SIG-M5 (cell line): ENCODE measurements at regions not wholly inside any gene's neighbourhood (a gene's known extent, or its start where the extent isn't known, plus 50 kb on each side); places are given as distances from the start of the nearest gene placed in this dataset.
"Not testable (repeated sequence)": the region's sequence is repeated elsewhere in the genome, so short reads cannot be mapped to it uniquely, and the experiment has no call there.

ENCODE experiments used
- DNase-seq: peaks from one replicate; lab custom pipeline; 2025; lab: John Stamatoyannopoulos, UW

DNA sequence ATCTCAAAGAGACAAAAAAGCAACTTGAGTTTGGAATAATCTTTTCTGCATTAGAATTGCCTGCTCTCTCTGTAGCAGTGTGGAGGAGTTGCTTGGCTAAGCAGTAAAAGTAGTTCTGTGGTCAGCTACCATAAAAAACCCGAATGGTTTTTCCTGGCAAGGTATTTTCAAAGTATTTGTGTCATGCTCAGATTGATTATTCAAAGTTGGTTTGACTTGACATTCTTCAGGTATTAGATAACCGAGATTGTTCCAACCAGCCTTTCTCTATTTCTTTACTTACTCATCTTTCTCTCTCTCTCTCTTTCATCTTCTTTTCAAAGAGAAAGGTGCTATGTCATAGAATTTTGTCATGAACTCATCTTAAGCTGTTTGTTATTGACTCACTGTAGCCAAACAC is 404.9 kb downstream of the CPS1 start:
- DNase-seq = no peak

DNA sequence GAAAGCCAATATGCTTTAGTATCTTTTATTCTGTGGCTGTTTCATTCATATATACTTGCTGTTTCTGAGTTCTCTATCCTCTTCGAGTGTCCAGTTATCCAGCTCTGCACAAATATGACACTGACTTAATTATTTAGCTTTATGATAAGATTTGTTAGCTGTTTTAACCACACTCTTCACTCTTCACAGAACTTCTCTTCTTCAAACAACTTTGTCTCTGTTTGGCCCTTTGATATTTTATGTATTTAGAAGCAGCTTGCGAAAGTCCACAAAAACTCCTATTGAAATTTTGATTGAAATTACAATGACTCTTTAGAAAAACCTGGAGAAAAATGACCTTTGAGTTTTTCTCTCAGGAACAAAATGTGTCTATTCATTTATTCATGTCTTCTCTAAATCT is 407.0 kb downstream of the CPS1 start:
- DNase-seq = no peak

DNA sequence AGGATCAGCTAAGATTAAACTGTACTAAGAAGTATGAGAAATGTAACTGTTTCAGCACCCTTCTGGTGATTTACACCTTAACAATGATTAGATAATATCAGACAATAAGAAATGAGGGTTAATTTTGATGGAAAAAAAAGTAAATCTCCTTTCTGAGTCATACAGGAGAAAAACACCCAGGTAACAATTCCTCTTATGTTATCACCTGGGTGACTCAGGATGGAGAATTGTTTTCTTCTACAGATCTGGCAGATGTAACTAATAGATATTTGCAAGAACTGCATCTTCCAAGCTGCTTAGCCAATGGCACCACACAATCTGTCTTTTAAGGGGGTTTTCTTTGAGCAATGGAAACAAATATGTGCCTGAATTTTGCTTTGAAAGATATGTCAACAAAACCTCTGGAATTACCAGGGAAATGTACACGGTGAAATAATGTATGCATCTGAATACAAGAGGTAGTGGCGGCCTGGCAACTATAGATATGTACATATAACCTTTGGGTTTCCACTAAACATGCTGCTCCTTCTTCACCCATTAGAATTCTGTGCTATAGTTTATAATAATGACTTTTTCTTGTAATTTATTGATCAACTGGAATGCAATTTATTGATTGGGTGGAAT is 407.9 kb downstream of the CPS1 start:
- no peak for DNase-seq

DNA sequence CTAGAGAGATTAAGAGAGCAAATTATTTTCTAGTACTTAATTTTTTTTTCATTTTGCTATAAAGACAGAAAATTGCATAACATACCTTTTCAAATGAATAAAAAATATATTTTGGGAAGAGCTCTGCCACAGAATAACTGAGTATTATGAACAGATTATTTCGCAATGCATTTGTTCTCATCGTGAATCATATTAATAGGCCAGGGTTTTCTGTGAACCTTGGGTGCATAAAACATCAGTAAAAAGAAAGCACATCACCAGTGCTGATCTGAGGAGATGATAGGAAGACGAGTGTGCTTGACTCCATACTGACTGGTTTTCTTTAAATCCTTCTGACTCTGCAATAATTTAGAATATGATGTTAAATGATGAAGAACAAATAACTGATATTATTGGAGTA is 409.1 kb downstream of the CPS1 start:
- DNase-seq = no peak

DNA sequence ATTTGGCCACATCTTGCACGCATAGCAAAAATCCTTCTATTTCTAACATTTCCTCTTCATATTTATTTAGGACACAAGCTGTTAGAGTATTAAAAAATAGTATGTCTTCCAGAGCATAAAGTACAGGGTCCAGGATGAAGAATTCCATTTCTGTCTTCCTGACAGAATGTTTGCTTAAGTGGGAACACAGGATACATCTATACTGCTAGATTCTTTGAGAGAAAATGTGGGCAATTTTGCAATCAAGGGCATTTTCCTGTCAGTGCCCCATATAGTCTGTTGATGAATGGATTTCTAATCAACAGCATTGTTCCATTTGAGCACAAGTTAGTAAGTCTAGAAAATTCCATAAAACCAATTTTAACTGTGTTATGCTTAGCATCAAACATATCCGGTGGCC is 409.9 kb downstream of the CPS1 start:
- no peak for DNase-seq

DNA sequence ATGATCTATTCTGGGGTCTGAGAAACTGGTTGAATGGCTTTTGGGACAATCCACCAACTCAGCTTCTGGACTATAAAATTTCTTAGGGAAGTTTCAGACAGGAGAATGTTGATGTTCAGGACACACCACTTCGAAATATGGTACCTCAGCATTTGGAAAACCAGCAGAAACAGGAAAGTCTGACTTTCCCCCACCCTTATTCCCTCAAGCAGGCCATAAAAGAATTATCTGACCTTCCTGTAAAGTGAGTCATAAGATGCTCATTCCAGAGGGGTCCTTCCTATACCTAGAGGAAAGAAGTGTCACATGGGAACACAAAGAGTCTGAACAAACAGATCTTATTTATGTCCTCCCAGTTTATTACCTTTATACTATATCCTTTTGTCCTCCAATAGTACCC is 415.0 kb downstream of the CPS1 start:
- no peak for DNase-seq

DNA sequence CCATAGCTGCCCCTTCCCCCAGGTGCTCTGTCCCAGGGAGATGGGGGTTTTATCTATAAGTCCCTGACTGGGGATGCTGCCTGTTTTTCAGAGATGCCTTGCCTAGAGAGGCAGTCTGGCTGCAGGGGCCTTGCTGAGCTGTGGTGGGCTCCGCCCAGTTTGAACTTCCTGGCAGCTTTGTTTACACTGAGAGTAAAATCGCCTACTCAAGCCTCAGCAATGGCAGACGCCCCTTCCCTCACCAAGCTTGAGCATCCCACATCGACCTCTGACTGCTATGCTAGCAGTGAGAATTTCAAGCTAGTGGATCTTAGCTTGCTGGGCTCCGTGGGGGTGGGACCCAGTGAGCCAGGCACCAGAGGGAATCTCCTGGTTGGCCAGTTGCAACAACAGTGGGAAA is 430.4 kb downstream of the CPS1 start:
- DNase-seq = not testable (repeated sequence)

DNA sequence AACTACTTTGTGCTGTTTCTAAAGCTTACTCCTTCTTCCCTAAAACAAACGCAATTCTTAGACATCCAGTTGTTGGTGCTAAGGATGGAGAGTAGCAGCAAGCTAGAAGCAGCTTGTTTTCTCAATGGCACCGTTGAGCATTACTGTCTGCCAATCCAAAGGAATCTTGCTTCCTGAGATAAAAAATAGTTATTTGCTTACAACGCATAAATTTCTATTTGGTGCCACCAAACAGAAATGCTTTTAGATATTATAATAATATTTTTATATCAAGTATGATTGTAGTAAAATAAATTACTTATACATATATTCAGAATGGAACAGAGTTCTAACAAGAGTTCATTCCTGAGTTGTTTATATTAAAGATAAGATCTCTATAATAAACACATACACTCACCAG is 434.7 kb downstream of the CPS1 start:
- no peak for DNase-seq

DNA sequence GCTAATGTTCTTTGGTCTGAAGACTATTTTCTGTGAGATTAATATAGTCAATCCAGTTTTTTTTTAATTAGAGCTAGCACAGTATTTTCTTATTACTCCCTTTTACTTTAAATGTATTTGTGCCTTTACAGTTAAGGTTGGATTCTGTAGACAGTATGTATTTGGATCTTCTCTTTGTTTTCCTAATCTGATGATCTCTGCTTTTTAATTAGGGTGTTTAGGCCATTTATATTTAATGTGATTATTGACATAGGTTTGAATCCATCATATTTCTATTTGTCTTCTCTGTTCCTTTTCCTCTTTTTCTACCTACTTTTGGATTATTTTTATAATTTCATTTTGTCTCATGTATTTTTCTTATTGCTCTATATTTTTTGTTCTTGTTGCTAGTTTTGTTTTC is 437.7 kb downstream of the CPS1 start:
- no peak for DNase-seq

DNA sequence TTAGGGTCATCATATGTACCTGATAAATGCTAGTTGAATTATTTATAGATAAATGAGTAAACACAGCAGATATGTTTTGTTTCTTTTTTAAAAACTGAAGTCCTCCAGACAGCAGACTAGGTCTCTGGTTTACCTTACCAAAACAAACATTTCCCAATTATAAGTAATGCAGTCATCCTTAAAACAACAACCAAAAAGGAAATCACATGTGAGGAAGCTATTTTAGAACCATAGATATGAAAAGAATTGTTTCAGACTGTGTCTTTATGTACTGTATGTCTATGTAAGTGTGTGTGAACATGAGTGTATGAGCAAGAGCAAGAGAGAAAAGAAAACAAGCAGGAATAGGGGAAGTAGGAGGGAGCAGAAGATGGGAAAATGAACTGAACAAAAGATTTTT is 441.0 kb downstream of the CPS1 start:
- no peak for DNase-seq

DNA sequence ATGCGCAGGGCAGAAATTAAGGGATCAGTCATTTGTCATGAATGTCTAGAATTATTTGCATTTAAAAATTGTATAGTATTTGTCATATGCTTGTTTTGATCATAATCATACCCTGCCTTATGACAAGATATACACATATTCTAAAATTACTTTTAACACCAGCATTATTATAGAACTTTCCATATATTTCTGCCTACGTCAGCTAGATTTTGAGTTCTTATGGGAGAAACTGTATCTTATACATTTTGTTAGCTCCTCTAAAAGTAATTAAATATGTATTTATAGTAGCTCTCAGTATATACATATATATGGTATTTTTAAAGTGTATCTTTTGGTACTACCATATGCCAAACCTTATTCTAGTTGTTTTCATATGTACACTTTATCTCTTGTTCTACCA is 441.9 kb downstream of the CPS1 start:
- DNase-seq = no peak

DNA sequence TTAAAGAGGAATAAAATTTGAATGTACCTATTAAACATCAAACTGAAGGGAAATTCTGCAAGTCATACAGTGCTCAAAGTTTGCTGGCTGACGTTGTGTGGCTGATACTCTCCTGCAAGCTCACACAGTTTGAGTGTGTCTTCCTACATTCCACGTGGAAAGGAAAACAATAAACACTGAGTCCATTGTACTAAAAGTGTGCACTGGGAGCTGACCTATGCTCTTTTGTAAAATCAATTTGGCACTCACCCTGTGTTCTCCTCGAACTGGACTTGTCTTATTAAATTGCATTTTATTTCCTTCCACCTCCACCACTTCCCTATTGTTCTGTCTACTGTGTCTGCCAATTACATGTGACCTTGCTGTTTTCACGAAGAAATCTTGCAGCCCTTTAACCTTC is 458.0 kb downstream of the CPS1 start:
- DNase-seq = no peak

DNA sequence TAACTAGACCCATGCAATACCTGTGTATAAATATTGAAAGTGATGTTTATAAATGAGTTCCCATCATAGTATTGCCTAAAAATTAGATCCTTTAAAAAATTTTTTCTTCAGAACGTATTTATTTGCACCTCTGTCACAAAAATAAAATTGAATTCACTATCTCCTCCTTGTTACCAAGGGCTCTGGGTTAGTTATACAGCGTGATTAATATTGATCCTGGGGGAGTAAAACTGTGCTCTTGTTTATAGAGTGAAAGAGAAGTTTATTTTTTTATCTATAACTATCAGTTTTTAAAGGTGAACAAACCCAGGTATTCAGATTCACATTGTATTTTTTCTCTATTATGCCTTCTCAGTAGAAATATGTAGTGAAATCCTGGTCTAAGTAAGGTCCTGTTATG is 458.5 kb downstream of the CPS1 start:
- DNase-seq = no peak

DNA sequence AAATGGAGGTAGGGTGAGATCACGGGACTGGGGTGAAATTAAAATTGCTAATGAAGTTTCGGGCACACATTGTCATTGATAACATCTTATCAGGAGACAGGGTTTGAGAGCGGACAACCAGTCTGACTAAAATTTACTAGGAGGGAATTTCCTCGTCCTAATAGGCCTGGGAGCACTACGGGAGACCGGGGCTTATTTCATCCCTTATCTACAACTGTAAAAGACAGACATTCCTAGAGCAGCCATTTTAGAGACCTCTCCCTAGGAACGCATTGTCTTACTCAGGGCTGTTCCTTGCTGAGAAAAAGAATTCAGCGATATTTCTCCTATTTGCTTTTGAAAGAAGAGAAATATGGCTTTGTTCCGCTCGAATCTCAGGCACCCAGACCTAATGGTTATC is 468.7 kb downstream of the CPS1 start:
- not testable (repeated sequence) for DNase-seq

DNA sequence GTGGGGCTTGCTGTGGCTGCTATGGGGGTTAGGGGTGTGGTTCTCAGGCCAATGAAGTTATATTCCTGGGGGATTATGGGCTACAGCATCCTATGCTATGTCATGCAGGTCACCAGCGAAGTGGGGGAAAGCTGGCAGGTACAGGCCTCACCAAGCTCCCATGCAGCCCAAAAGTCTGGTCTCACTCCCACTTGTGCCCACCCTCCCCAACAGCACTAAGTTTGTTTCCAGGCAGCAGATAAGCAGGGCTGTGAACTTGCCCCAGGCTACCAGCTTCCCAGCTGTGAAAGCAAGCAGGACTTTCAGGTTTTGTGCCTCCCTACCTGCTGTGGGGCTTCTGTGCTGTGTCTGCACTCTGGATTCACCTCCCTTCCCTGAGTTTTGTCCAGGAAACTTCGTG is 469.7 kb downstream of the CPS1 start:
- no peak for DNase-seq

DNA sequence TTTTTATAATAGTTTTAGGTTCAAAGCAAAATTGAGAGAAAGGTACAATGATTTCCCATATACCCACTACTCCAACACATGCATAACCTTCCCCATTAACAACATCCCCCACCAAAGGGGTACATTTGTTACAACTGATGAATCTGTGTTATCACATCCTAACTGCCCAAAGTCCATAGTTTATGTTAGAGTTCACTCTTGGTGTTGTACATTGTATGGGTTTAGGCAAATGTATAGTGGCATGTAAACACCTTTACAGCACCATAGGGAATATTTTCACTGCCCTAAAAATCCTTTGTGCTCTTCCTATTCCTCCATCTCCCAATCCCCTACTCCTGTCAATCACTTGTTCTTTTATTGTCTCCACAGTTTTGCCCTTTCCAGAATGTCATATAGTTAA is 471.6 kb downstream of the CPS1 start:
- DNase-seq = no peak

DNA sequence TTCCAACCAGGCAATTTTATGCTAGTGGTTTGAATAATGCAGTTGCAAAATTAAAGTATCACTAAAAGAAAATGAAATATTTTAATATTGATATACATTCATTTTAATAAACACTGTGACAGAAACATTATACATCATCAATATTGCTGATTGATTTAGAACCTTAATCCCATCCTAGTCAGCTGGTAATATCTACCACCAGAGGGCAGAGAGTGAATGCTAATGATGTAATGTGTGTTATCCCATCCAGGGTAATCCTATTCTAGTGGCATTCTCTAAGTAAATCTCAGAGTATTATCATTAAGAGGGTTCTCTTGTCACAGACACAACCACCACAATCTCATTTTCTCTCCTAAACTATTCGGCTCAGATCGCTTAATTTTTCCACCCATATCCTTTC is 477.4 kb downstream of the CPS1 start:
- no peak for DNase-seq

DNA sequence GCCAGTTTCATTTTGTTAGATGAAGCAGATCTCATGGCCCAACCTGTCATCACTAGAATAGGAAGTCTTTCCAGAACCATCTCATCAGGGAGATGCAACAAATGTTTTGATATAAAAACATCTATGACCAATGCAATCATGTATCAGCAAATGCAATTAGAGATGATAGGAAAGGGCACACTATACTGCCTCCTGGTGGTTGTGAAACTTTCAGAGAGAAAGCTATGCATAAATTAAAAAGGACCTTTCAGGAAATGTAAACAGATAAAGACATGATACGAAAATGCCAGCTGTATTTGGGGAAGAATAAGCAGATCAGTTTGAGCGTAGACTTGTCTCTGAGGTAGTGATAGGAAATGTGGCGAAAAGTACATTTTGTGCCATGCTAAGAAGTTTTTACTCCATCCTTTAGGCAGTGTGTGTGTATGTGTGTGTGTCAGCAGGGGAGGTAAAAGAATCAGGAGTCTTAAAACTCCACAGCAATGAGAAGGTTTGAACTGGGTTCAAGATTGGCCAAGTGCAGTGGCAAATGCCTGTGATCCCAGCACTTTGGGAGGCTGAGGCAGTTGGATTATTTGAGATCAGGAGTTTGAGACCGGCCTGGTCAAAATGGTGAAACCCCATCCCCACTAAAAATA is 479.3 kb downstream of the CPS1 start:
- DNase-seq = no peak

DNA sequence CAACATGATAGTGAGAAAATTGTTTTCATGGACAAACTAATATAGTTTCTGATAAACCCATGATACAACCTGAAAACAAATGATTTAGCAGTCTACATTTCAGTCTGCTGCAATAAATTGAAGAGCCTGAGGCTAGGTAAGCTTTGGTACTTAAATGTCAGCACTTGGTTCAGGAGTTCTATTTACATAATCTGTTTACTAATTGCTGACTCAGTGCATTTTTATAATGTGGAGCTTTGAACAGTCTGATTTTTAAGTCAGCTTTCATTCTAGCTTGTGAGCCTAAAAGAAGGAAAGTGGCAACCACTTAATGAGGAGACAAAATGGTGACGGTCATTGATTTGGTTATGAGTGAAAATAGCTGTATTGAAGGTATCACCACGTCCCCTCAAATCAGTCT is 488.6 kb downstream of the CPS1 start:
- no peak for DNase-seq

DNA sequence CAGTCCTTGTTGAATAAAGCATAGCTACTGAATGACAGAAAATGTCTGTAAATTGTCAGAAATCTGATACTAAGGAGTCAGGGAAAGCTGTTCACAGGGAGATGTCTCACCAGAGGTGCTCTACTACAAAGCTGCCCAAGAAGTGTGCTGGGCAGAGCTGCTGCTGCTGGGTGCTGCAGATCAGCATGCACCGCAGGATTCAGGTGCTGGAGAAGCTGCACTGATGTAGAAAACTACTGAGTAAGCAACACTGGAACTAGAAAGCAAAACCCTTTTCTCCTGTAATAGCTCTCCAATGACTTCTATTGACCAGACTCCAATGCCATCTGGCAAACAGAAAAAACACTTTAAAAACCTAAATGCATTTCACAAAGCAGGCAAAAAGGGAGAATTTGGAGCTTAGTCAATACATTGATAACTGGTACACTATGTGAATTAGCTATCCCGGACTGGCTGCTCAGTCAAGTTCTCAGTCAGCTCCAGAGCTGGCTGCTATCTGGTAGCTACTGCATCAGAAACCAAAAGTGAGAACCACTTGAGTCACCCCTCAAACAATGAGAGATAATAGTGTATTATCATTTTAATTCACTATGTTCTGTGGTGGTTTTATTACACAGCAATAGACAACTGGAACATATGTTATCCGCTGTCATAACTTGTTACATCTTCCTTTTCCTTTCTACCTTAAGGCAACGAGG is 493.1 kb downstream of the CPS1 start:
- no peak for DNase-seq

DNA sequence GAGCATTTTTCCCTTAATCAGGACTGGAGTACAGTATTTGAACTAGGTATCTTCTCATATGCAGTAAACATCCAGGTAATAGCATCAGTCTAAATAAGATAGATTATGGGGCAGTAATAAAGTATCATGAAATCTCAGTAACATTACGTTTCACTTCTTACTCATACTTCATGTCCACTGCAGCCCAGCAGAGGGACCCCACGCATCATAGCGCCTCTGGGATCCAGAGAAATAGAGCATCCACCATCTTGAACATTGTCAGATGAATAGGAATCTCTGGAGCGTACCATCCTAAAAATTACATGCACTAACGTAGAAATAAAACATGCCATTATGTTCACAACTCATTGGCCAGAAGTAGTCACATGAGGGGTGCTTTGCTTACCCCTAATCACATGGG is 499.0 kb downstream of the CPS1 start:
- no peak for DNase-seq

DNA sequence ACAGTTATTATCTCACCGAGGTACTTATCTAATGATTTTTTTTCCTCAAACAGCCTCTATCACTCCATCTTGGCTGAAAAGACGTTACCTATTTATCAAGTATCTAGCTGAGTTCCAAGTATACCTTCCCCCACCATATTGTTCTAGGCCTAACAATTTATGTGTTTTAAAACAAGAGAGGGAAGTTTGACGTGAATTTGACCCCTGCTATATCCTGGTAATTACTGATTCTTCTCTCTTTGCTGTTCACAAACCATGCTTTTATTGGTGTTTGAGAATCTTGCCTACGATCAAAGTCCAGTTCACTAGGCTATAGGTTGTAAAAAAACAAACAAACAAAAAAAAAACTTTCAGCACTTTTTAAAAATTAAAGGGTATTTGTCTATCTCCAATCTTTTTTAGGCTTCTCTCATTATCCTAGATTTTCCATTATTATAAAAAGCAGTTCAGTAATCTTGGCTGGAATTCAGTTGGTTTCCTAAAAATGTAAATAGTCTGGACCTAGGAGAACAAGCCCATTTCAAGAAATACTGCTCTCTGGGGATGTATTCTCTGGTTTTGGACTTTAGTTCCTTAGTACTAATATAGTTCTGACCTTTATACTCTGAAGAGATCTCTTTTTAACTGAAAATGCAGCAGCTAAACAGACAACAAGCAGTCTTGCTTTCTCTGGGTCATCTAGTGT is 505.4 kb downstream of the CPS1 start:
- no peak for DNase-seq

DNA sequence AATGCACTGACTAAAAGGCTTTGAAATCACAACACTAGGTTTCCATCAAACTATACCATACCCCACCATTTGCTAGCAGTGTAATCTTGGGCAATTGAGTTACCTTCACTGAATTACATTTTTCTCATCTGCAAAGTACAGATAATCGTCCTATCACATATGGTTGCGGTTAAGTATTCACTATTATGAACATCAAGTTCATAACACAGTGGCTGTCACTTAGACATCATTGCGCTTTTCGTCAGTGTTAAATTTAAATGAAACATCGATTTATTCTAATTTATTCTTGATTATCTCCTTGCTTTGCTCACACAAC is 505.9 kb downstream of the CPS1 start:
- no peak for DNase-seq
